ENCODE measurements at regions not wholly inside any gene's neighbourhood (a gene's known extent, or its start where the extent isn't known, plus 50 kb on each side); places are given as distances from the start of the nearest gene placed in this dataset.
"Not testable (repeated sequence)": the region's sequence is repeated elsewhere in the genome, so short reads cannot be mapped to it uniquely, and the experiment has no call there.

DNA sequence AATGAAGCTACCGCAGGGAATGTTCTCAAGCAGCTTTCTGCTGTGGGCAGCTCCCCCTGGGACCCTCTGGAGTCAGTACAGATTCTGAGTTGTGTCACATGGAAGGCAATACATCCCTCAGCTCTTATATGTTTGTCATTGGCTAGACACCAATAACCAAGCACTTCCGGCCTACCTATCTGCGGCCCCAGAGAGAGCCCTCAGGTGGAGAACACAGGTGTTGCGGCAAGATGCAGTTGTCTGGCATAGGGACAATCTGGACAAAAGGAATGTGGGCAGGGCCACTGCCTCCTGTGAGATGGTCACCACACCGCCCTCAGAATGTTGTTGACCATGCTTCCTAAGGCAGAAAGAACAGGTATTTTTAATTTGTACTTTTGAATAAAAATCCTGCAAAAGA, 118.7 kb downstream of the BRMS1L start:
- ATAC-seq (no peak), DNase-seq (peak; percentile 26)

DNA sequence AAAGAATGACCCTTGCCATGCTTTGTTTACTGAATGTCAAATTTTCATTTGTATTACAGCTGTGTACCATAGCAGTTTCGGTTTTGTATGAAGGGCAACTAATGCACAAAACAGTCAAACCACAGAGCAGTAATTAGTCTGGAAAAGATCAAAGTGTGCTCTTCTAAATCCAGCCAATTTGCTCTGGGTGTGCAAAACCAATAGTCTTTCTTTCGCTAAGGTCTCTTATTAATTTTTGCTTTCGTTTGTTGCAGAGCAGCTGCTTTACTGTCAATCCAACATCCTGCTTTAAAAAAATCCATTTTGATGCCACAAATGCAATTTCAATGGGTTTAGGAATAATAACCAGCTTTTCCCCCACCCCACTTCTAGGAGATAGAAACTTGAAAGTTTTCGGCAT, 114.2 kb downstream of the BRMS1L start:
- no peak for DNase-seq
- ATAC-seq: no peak

DNA sequence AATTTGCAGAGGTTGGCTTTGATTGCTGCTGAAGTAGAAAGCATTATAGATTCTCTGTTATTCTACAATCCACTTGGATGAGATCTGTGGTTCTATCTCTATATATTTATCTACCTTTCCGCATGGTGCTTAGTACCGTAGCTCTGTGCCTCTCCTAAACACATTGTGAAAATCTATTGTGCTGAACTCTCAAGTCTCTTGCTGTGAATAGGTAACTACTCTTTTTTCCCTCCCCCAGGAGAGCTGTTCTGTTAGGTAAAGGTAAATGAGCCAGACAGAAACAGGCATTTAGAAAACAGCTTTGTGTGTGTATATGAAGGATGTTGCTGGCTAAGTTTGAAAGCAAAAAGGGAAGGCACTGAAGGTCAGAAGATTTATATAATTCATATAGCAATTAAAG, 112.6 kb downstream of the BRMS1L start:
- DNase-seq (no peak), ATAC-seq (no peak)

DNA sequence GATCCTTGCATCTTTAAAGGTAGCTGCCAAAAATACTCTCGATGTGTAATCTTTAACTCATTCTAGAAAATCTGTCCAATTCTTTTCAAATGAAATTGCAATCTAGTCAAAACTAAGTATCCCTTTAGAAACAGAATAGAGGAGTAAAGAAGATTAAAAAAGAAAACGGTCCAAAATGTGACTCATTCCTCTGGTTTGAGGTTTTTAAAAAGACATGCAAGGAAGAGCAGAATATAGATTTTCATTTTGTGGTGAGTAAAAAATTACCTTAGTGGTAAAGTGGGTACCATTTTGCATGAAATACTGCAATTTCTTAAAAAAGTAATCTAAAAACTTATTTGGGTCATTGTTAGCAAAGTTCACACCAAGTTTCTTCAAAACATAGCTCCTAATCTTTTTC, 108.4 kb downstream of the BRMS1L start:
- DNase-seq (no peak), ATAC-seq (peak; percentile 64)

DNA sequence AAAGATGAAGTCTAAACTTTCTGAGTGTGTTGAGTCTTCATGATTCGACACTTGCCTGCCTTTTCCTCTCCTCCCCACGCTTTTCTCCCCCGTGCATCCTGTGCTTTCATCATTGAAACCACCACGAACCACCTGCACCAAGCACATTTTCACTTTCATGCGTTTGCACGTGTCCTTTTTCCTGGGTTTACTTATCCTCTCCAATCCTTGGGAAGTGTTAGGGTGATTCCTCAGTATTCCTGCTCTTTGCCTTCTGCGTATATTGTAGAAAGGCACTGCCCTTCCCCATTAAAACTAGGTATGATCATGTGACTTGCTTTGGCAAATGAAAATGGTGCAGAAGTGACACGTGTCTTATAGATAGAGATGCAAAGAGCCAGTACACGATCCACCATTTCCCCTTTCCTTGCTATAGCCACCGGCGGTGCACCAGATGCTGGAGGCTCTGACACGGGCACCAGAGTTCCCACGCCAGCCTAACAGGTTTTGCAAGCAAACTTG, 106.6 kb downstream of the BRMS1L start:
- peak; percentile 72 for ATAC-seq
- DNase-seq: peak; percentile 42

DNA sequence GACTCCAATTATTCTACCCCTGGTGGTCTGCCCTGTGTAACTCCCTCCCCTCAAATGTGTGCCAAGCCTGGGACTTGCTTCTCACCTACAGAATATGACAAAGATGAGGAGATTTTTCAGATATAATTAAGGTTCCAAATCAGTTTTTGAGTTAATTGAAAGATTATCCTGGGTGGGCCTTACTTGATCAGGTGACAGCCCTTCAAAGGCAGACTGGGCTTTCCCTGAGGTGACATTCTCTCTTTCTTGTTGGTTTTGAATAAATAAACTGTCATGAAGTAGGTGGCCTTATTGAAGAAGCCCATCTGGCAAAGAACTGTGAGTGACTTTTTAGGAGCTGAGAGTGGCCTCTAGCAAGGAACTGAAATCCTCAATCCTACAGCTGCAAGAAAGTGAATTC, 106.0 kb downstream of the BRMS1L start:
- DNase-seq (no peak), ATAC-seq (no peak)

DNA sequence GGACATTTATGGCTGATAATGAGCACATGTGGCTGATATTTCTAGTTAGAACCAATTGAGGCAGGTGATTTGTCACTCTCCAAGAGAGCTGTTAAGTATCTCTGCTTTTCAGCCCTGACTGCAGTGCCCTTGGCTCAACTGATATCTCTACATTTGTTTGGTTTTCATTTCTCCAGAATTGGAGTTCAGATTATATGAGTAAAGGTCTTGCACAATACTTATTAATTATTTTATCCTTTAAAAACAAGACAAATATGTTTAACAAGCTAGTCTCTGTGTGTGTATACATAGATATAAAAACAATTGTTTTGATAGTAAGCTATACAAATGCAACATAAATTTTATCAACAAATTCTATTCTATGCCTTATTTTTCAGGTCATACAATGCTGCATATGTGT, 105.2 kb downstream of the BRMS1L start:
- ATAC-seq (no peak), DNase-seq (no peak)

DNA sequence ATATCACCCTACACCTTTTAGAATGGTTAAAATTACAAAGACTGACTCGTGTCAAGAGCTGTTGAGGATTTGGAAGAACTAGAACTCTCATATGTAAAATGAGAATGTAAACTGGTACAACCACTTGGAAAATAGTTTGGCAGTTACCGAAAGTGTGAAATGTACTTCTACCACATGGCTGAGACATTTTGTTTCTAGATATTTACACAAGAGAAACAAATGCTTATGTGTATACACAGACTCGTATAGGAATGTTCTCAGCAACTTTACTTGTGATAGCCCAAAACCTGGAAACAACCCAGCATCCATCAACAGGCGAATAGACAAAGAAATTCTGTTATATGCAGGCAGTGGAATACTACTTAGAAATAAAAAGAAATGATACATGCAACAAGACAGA, 103.0 kb downstream of the BRMS1L start:
- DNase-seq: no peak
- no peak for ATAC-seq

DNA sequence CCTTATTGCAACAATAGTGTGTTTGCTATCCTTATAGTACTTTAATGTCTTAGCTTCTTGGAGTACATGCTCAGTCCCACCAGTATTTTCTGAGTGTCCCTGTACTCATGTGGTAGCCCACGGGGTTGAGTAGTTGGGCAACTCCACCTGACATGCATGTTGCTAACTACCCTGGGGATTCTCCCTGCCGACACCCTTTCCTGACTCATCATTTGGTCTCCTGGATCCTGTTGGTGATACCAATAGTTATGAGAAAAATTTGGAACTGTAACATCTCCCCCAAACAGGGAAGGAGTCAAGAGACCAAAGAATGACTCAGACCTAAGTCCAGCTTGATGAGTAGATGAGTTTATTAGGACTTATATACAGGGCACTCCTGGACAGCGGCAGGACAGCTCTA, 101.6 kb downstream of the BRMS1L start:
- DNase-seq (no peak), ATAC-seq (no peak)

DNA sequence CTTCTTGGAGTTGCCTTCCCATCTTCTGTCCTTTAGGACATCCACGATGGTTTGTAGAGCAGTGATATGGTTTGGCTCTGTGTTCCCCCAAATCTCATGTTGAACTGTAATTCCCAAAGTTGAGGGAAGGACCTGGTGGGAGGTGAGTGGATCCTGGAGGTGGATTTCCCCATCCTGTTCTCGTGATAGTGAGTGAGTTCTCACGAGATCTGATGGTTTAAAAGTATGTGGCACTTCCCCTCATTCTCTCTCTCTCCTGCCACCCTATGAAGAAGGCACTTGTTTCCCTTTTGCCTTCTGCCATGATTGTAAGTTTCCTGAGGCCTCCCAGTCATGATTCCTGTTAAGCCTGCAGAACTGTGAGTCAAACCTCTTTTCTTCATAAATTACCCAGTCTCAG, 99.2 kb downstream of the BRMS1L start:
- DNase-seq: no peak
- ATAC-seq: no peak

DNA sequence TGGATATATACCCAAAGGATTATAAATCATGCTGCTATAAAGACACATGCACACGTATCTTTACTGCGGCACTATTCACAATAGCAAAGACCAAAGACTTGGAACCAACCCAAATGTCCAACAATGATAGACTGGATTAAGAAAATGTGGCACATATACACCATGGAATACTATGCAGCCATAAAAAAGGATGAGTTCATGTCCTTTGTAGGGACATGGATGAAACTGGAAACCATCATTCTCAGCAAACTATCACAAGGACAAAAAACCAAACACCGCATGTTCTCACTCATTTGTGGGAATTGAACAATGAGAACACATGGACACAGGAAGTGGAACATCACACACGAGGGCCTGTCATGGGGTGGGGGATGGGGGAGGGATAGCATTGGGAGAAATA, 96.5 kb downstream of the BRMS1L start:
- not testable (repeated sequence) for ATAC-seq

DNA sequence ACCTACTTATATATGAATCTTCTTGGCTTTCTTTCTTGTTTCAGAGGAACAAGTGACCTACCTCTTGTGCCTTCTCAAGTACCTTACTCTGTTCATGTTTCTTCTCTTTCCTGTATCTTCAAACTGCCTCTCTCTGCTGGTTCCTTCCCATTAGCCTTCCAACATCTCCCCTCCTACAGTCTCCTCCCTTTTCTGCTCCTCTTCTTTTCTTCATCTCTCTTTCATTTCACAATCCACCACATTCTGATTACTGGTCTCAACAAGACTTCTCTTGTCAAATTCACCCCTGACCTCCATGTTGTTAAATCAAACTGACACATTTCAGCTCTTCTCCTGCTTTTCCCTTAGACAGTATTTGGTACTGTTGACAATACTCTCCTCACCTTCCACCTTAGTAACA, 95.6 kb downstream of the BRMS1L start:
- DNase-seq: no peak

More for the DNA sequence above, 96.5 kb downstream of the BRMS1L start:
- not testable (repeated sequence) for DNase-seq

More for the DNA sequence above, 95.6 kb downstream of the BRMS1L start:
- no peak for ATAC-seq

Measured in stimulated activated naive CD8-positive, alpha-beta T cell treated with anti-CD3 and anti-CD28 coated beads, Interleukin-15, Interleukin-2, amounts not matched to agents 100 U/mL and 50 U/mL, for 24 hours (primary cell).